Fibroblast of lung (primary cell): ENCODE measurements at regions not wholly inside any gene's neighbourhood (a gene's known extent, or its start where the extent isn't known, plus 50 kb on each side); places are given as distances from the start of the nearest gene placed in this dataset.

Experiments
- EZH2 ChIP-seq: IDR thresholded peaks from 2 replicates; pipeline ENCODE4 v1.5.1; 2012; ENCODE audit warnings: low read length, control low read depth, mild to moderate bottlenecking; ENCODE audit errors: missing control alignments
- TF ChIP-seq, protein P1 (sequence below), 2 donors: IDR thresholded peaks in 1 of 2; conservative IDR thresholded peaks in 1 of 2; 1 replicate in 1 of 2; 2 replicates in 1 of 2; pipeline ENCODE4 v1.5.1; 2011 to 2012; ENCODE audit warnings: low read length in 2 of 2, control low read depth in 1 of 2, inconsistent platforms in 1 of 2, low read depth in 1 of 2, mild to moderate bottlenecking in 1 of 2

DNA sequence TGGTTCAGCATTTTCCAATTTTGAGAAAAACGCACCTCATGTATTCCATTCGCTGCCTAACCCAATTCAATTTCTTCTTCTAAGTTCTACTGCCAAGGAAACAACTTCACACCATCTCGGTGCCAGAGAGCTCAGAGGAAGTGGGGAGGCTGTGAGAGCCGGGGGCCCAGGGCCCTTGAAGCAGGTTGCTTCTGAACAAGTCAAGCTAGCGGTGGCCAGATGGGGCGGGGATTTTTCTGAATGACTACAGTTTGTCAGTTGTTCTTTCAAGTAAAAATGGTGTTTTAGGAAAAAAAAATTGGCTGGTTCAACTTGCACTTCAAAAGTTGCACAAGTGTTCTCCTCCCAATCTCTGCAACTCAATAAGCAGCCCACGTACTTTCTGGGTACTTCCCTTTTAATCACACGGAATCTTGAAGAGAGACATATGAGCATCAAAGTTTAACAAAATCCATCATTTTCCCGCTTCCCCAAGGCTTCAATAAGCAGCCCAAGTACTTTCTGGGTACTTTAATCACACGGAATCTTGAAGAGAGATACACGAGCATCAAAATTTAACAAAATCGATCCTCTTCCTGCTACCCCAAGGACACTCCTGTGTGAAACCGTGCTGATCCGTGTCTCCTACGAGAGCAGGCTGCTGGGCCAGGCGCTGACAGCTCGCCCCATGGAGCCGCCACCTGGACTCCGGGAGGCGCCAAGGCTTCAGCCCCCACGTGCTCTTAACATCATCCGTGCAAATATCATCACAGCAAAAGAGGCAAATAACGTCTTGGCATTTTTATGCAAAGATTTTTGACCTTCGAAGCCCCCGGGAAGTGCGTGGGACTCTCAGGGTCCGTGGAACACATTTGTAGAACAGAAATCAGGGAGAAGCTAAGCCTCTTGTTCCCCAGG is 186.7 kb upstream of the PDE10A start:
- TF ChIP-seq, protein P1, sequence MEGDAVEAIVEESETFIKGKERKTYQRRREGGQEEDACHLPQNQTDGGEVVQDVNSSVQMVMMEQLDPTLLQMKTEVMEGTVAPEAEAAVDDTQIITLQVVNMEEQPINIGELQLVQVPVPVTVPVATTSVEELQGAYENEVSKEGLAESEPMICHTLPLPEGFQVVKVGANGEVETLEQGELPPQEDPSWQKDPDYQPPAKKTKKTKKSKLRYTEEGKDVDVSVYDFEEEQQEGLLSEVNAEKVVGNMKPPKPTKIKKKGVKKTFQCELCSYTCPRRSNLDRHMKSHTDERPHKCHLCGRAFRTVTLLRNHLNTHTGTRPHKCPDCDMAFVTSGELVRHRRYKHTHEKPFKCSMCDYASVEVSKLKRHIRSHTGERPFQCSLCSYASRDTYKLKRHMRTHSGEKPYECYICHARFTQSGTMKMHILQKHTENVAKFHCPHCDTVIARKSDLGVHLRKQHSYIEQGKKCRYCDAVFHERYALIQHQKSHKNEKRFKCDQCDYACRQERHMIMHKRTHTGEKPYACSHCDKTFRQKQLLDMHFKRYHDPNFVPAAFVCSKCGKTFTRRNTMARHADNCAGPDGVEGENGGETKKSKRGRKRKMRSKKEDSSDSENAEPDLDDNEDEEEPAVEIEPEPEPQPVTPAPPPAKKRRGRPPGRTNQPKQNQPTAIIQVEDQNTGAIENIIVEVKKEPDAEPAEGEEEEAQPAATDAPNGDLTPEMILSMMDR (conservative IDR thresholded peaks at IDR 0.05 in 1 of 2, IDR thresholded peaks at IDR 0.05 in 1 of 2; ENCODE audit: low read depth in 1 of 2, low read length in 2 of 2): no peak
- no peak for TF ChIP-seq EZH2
